ENCODE measurements at regions not wholly inside any gene's neighbourhood (a gene's known extent, or its start where the extent isn't known, plus 50 kb on each side); places are given as distances from the start of the nearest gene placed in this dataset.

- WGBS, 2 donors, result 48 to 69% methylated on average over 2 of the region's 2 CpGs
- H3K36me3 ChIP-seq (replicated peaks in 1 of 2; ENCODE audit: insufficient read depth in 1 of 2, low read depth in 2 of 2), result no peaks in the 10 kb centered on the region
- no peak for DNase-seq
- ATAC-seq, result no peak
- no peak overlapping the region for H3K27ac ChIP-seq
- no peak for TF ChIP-seq POLR2A (IDR thresholded peaks at IDR 0.05)
- TF ChIP-seq CTCF (IDR thresholded peaks at IDR 0.05), result no peak
- intact Hi-C loops (cut with DNase I), result no loop called here
- H3K4me3 ChIP-seq, result no peak overlapping the region
- H3K9me3 ChIP-seq, result no peaks in the 10 kb centered on the region
- peaks cover 6% of the 10 kb centered on the region for H3K4me1 ChIP-seq
- H3K27me3 ChIP-seq, result no peaks in the 10 kb centered on the region
Measured at GRCh38 chr7:46286957-46287356, 365.9 kb upstream of the IGFBP3 start.

GRCh38 chr7:46286356-46286755 lies 365.3 kb upstream of the IGFBP3 start:
- no peak for TF ChIP-seq POLR2A (IDR thresholded peaks at IDR 0.05)
- TF ChIP-seq CTCF (IDR thresholded peaks at IDR 0.05), result no peak
- ATAC-seq (no peak), DNase-seq (no peak)
- intact Hi-C loops (cut with DNase I), result no loop called here
- WGBS, 2 donors, result 57 to 68% methylated on average over 2 of the region's 2 CpGs
- Histone ChIP-seq H3K4me1 (peaks cover 6% of the 10 kb centered on the region), H3K27me3 (no peaks in the 10 kb centered on the region), H3K4me3 (no peak overlapping the region), H3K36me3 (replicated peaks in 1 of 2; ENCODE audit: insufficient read depth in 1 of 2, low read depth in 2 of 2) (no peaks in the 10 kb centered on the region), H3K27ac (no peak overlapping the region), H3K9me3 (no peaks in the 10 kb centered on the region)

GRCh38 chr7:46285878-46286277 lies 364.8 kb upstream of the IGFBP3 start:
- 0 to 54% methylated on average over 1 of the region's 1 CpG for WGBS, 2 donors
- Histone ChIP-seq H3K4me1 (peaks cover 6% of the 10 kb centered on the region), H3K9me3 (no peaks in the 10 kb centered on the region), H3K36me3 (replicated peaks in 1 of 2; ENCODE audit: insufficient read depth in 1 of 2, low read depth in 2 of 2) (no peaks in the 10 kb centered on the region), H3K27me3 (no peaks in the 10 kb centered on the region), H3K4me3 (no peak overlapping the region), H3K27ac (no peak overlapping the region)
- no peak for TF ChIP-seq POLR2A (IDR thresholded peaks at IDR 0.05)
- intact Hi-C loops (cut with DNase I), result no loop called here
- no peak for DNase-seq
- ATAC-seq, result no peak

DNA sequence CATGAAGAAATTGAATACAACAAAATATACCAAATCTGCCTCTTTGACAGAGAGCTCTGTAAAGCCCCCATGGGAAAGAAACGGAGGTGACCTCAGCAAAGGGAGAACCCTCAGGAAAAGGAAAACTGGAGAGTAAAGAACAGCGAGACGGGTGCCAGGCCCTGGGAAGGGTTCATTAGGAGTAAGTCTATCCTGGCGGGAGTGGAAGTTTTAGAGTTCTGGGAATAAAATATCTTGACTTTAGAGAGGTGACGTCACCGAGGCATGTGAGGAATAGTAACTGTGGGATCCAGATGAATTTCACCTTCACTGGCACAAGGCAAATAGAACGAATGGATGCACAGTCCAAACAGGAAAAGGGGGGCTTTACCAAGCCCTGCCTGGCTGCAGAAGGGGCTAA lies 362.8 kb upstream of the IGFBP3 start:
- Histone ChIP-seq H3K36me3 (replicated peaks in 1 of 2; ENCODE audit: insufficient read depth in 1 of 2, low read depth in 2 of 2) (no peaks in the 10 kb centered on the region), H3K4me3 (no peak overlapping the region), H3K4me1 (peaks cover 6% of the 10 kb centered on the region), H3K27me3 (no peaks in the 10 kb centered on the region), H3K27ac (peak overlapping the region in 1 of 4 donors; percentile 61), H3K9me3 (no peaks in the 10 kb centered on the region)
- intact Hi-C loops (cut with DNase I), result no loop called here
- no peak for TF ChIP-seq CTCF (IDR thresholded peaks at IDR 0.05)
- TF ChIP-seq POLR2A (IDR thresholded peaks at IDR 0.05), result no peak
- ATAC-seq (peak; percentile 21), DNase-seq (no peak)
- WGBS, 2 donors, result 59 to 64% methylated on average over 7 of the region's 7 CpGs

DNA sequence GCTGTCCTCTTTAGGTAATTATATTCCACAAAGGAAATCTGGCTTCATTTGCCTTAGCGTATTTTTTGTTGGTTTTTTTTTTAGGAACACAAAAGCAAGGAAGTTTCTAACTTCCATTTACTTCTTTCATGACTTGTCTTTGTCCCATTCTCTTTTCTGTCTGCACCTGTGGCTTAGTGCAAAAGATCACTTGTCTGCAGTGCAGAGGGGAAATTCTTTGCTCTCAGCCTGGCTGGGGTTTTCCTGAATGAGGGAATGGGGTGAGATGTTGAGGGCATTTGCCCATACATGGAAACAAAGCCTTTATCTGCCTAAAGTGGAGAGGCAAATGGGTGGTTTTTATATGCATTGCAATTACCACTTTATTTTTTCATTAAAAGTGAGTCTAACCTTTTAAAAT lies 361.1 kb upstream of the IGFBP3 start:
- 63 to 93% methylated on average over 1 of the region's 1 CpG for WGBS, 2 donors
- H3K4me3 ChIP-seq, result no peak overlapping the region
- H3K9me3 ChIP-seq, result no peaks in the 10 kb centered on the region
- ATAC-seq (no peak), DNase-seq (no peak)
- peaks cover 6% of the 10 kb centered on the region for H3K4me1 ChIP-seq
- H3K27me3 ChIP-seq, result no peaks in the 10 kb centered on the region
- TF ChIP-seq POLR2A (IDR thresholded peaks at IDR 0.05) (no peak), CTCF (IDR thresholded peaks at IDR 0.05) (no peak)
- H3K27ac ChIP-seq, result peak overlapping the region in 1 of 4 donors; percentile 21
- intact Hi-C loops (cut with DNase I), result no loop called here
- no peaks in the 10 kb centered on the region for H3K36me3 ChIP-seq (replicated peaks in 1 of 2; ENCODE audit: insufficient read depth in 1 of 2, low read depth in 2 of 2)
